GM19463 (cell line): ENCODE measurements at regions not wholly inside any gene's neighbourhood (a gene's known extent, or its start where the extent isn't known, plus 50 kb on each side); places are given as distances from the start of the nearest gene placed in this dataset.

Experiments used
- ATAC-seq: cut with Tn5 transposase; IDR thresholded peaks from one replicate; pipeline ENCODE4 v1.9.1; 2021; ENCODE audit warnings: mild to moderate bottlenecking, moderate library complexity; ENCODE audit not compliant: unreplicated experiment

GRCh38 chr3:72133329-72134011, 348.5 kb upstream of the PROK2 start:
- ATAC-seq: no peak

DNA sequence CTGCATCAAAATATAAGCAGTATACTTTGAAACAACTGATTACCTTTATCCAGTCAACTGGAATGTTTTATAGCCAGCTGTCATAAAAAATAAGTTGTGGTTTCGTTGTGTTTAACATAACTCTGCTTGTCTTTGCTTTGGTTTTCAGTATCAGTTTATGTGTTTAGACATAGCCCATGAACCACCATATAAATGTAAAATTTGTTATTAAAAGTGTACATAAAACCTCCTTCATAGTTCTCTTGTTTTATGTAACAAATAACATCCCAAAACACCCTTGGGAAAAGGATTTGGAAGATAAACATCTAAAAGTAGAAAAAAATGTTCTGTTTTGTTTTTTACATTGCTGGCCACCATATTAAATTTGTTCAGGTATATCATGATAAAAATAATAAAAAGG, 347.0 kb upstream of the PROK2 start:
- ATAC-seq: no peak

DNA sequence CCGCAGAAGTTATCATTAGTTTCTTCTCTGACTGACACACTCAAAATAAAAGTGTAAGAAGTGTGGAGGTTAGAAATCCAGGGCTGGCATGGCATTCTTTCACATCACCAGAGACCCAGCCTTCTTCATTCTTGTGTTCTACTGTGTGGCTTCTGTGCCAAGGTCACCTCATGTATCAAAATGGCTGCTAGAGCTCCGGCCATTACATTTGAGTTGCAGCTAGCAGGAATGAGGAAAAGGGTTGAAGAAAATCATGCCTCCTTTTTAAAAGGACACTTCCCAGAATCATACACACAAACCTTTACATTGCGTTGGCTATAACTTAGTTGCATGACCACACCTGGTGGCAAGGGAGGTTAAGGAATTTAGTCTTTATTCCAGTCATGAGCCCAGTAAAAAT, 345.6 kb upstream of the PROK2 start:
- ATAC-seq: no peak

GRCh38 chr3:72129501-72130094, 344.6 kb upstream of the PROK2 start:
- no peak for ATAC-seq

- no peak for ATAC-seq
Measured at GRCh38 chr3:72128921-72129320, 344.0 kb upstream of the PROK2 start.

- ATAC-seq: no peak
Measured at GRCh38 chr3:72127844-72128243, 342.9 kb upstream of the PROK2 start.

GRCh38 chr3:72127224-72127612, 342.3 kb upstream of the PROK2 start:
- no peak for ATAC-seq

GRCh38 chr3:72126441-72127223, 341.7 kb upstream of the PROK2 start:
- no peak for ATAC-seq

GRCh38 chr3:72123908-72124441, 339.0 kb upstream of the PROK2 start:
- ATAC-seq: no peak

DNA sequence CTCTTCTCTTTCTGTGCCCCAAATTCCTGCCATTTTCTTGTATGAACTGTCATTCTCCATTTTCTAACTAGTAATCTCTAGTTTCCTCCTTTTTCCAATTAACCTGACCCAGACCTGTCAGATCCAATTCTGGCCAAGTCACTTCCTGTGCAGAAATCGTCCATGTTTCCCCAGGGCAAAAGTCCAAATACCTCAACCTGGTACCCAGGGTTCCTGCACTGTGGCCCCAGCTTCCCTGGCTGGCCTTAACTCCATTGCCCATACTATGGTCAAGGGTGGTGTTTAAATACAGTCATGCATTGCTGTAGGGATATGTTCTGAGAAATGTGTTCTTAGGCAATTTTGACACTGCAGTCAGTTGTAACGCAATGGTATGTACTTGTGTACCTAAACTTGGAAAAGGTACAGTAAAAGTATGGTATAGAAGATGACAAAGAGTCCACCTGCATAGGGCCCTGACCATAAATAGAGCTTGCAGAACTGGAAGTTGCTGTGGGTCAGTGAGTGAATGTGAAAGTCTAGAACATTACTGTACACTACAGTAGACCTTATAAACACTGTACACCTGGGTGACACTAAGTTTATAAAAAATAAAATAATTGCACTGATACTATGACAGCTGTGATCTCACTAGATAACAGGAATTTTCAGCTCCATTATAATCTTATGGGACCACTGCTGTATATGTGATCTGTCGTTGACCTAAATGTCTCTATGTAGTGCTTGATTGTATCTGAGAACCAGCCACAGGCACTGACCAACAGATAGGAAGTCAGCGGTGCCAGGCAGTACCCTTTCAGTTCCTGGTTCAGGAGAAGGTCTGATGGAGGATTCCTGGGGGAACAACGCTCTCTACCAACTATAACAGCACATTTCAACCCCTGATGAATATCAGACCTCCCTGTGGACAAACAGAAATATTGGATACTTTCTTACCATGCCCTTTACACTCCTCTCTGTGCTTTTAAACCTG, 336.1 kb upstream of the PROK2 start:
- ATAC-seq: peak; percentile 81

DNA sequence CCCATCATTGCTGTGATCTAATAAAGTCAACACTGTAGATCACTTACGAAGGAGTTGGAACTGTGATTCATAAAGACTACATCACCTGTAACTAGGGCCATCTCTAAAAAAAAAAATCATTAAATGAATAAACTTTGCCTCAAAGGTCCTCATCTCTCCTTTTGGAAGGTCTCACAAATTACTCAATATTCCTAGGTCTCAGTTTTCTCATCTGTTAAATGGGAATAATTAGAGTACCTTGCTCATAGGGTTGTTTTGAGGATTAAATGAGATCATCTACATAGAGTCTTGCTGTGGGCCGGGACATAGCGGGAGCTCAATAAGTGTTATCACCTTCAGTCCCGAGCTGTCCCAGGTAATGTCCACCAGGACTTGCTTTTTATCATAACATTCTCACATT, 335.1 kb upstream of the PROK2 start:
- ATAC-seq: no peak

GRCh38 chr3:72118628-72119027, 333.7 kb upstream of the PROK2 start:
- ATAC-seq: no peak

GRCh38 chr3:72116226-72116625, 331.3 kb upstream of the PROK2 start:
- ATAC-seq: no peak

DNA sequence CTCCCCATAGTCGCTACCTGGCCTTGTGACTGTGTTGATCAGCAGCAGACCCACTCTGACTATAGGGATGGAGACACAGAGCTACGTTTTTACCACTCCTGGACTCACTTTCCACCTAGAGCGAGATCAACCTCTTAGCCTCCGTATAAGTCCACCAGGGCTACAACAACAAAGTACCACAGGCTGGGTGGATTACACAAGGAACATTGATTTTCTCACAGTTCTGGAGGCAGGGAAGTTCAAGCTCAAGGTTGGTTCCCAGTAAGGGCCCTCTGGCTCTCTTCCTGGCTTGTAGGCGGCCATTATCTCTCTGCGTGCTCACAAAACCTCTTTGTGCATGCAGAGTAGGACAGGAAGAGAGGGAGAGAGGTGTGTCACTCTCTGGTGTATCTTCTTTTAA, 330.4 kb upstream of the PROK2 start:
- ATAC-seq: no peak

GRCh38 chr3:72114773-72115172, 329.8 kb upstream of the PROK2 start:
- ATAC-seq: no peak

DNA sequence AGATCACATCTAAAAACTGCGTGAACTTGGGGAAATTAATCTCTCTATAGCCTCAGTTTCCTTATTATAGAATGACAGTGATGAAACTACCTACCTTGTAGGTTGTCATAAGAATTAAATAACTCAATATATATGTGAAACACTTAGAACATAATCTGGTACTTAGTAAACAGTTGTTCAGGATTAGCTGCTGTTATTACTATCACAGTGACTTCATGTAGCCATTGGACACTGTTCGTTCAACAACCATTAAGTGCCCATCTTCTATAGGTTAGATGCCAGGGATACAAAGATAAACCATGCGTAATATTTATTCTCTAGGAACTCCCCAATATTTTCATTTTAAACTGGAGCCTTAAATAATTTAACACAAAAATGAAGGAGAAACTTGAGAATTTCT, 329.0 kb upstream of the PROK2 start:
- ATAC-seq: no peak

DNA sequence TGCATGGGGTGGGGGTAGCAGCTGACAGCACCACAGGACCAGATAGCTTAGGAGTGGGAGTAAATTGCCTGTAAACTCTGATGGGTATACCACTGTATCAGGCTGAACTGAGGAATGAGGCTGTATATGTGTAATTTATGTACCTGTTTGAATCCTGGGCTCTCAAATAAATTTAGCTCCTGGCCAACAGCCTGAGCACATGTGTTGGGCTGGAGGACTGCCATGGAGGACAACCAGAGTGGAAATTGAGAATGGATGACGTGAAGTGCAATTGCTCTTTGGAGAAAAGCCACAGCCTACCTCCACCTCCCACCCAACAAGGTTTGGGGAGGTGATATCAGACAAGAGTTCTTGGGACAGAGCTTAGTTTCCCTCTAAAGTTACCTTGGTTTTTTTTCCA, 328.6 kb upstream of the PROK2 start:
- no peak for ATAC-seq

- ATAC-seq: no peak
Measured at GRCh38 chr3:72112435-72112834, 327.5 kb upstream of the PROK2 start.

- no peak for ATAC-seq
Measured at GRCh38 chr3:72111265-72112205, 326.6 kb upstream of the PROK2 start.
